HFF-Myc (cell line): ENCODE measurements at regions not wholly inside any gene's neighbourhood (a gene's known extent, or its start where the extent isn't known, plus 50 kb on each side); places are given as distances from the start of the nearest gene placed in this dataset.

Experiments
- DNase-seq: peaks from one replicate; pipeline ENCODE4 v3.0.0-alpha.2; 2011; ENCODE audit warnings: low read depth; ENCODE audit errors: extremely low read depth
- H3K4me3 ChIP-seq: replicated peaks from 2 replicates; pipeline ENCODE4 v1.5.1; 2011; ENCODE audit warnings: low read depth, mild to moderate bottlenecking, control low read depth, low read length
- TF ChIP-seq, protein P1 (sequence below): IDR thresholded peaks from 2 replicates; pipeline ENCODE4 v1.5.1; 2012; ENCODE audit warnings: mild to moderate bottlenecking, low read depth, low read length, control low read depth; ENCODE audit errors: missing control alignments

DNA sequence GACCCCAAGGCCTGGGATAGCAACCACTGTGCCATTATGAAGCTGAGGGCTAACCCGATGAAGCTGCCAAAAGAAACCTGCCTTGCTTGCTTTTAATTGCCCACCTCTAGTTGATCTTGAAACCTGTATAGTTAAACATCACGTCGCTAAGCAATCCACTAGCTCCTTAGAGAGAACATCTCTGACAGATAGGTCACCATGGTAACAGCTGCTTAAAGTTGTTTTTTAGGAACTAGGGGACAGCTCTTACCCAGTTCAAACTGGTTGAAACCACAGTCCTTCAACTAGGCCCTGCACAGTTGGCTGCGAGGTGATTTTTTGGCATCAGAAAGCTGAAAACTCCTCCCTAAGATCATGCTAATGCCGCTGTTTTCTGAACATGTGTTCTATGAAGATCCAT, 135.7 kb downstream of the EBLN2 start:
- H3K4me3 ChIP-seq: no peak overlapping the region
- no peak for DNase-seq
- TF ChIP-seq, protein P1, sequence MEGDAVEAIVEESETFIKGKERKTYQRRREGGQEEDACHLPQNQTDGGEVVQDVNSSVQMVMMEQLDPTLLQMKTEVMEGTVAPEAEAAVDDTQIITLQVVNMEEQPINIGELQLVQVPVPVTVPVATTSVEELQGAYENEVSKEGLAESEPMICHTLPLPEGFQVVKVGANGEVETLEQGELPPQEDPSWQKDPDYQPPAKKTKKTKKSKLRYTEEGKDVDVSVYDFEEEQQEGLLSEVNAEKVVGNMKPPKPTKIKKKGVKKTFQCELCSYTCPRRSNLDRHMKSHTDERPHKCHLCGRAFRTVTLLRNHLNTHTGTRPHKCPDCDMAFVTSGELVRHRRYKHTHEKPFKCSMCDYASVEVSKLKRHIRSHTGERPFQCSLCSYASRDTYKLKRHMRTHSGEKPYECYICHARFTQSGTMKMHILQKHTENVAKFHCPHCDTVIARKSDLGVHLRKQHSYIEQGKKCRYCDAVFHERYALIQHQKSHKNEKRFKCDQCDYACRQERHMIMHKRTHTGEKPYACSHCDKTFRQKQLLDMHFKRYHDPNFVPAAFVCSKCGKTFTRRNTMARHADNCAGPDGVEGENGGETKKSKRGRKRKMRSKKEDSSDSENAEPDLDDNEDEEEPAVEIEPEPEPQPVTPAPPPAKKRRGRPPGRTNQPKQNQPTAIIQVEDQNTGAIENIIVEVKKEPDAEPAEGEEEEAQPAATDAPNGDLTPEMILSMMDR: no peak

DNA sequence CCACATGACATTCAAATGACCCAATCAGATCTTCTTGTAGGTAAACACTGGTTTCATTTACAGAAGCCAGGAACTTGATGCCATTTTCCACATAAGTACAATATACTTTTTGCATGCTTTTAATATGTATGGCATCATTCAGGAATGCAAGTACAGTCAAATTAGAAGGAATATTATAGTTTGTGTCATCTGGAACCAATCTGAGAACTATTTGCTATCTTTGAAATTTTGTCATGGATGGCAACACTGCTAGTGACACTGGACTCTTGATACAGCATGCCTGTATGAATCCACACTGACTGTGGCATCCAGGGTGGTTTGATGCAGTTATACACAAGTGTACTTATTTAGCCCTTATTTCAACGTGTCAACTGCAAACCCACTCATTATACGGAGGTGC, 141.6 kb downstream of the EBLN2 start:
- no peak overlapping the region for H3K4me3 ChIP-seq
- TF ChIP-seq, protein P1: no peak
- no peak for DNase-seq

DNA sequence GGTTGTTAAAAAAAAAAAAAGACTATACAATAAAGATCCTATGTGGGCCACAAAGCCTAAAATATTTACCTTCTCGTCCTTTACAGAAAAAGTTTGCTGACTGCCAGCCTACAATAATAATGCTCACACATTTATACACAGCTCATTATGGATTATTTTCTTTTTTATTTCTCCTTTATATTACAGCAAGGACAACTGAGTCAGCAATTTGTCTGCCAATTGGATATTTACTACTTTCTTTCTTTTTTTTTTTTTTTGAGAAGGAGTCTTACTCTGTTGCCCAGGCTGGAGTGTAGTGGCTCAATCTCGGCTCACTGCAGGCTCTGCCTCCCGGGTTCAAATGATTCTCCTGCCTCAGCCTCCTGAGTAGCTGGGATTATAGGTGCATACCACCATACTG, 142.2 kb downstream of the EBLN2 start:
- no peak overlapping the region for H3K4me3 ChIP-seq
- TF ChIP-seq, protein P1: no peak
- no peak for DNase-seq

DNA sequence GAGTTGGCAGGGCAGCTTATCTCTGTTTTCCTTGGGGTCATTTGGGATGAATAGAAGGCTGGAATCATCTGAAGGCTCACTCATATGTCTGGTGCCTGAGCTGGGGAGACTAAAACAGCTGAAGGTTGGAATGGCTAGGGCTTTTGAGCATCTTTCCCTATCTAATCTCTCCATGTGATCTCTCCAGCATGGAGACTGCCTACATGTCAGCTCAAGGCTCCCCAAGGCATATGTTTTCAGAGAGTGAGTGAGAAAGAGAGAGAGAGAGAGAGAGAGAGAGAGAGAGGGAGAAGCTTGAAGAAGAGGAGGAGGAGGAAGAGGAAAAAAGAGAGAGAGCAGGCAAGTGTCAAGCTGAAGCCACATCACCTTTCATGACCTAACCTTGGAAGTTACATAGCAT, 143.4 kb downstream of the EBLN2 start:
- TF ChIP-seq, protein P1: no peak
- no peak for DNase-seq
- no peak overlapping the region for H3K4me3 ChIP-seq

- H3K4me3 ChIP-seq: no peak overlapping the region
- TF ChIP-seq, protein P1: no peak
- DNase-seq: no peak
These were observed 144.6 kb downstream of the EBLN2 start for GRCh38 chr3:73206030-73206429.

- TF ChIP-seq, protein P1: no peak
- no peak for DNase-seq
- no peak overlapping the region for H3K4me3 ChIP-seq
These were observed 146.5 kb downstream of the EBLN2 start for GRCh38 chr3:73207946-73208440.

GRCh38 chr3:73210759-73211158, 149.3 kb downstream of the EBLN2 start:
- no peak overlapping the region for H3K4me3 ChIP-seq
- DNase-seq: no peak
- TF ChIP-seq, protein P1: no peak
